Inflammatory macrophage treated with lipopolysaccharide for 4 hours (primary cell): ENCODE measurements at regions not wholly inside any gene's neighbourhood (a gene's known extent, or its start where the extent isn't known, plus 50 kb on each side); places are given as distances from the start of the nearest gene placed in this dataset.

Experiments
- DNase-seq: peaks from one replicate; pipeline ENCODE4 v3.0.0-alpha.2; 2020

GRCh38 chr17:14719942-14720341 lies 419.1 kb downstream of the HS3ST3B1 start:
- DNase-seq: no peak

DNA sequence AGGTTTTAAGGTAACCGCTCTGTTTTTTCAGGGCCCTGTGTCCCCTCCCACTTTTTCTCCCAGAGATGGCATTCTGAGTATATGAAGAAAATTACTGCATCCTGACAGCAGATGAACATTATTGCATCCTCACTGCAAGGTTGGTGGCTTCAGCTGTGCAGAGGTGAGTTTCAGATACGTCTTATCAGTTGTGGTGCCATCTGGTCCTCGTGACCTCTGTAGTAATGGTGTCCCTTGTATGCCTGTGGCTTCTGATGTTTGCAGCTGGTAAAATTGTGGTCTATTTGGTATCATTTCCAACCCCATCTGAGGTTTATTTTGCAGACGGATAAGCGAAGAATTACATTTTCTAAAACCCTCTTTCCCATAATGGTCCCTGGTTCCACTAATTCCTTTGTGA lies 417.0 kb downstream of the HS3ST3B1 start:
- no peak for DNase-seq

DNA sequence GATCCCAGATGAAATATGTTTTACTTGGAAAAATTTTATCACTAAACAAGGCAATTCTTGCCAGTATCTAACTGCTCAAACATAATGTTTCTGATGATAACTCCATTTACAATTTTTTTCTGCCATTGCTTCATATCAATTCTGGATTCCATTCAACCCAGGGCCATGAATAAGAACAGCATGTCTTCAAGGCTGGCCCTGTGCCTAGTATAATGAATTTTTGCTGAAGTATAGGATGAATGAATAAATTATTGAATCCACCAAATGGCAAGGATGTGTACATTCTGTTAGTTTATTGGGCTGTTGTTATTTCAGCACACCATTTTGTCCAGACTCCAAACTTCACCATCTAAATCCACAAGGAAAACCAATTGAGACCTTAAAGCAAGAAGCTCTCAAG lies 414.7 kb downstream of the HS3ST3B1 start:
- DNase-seq: no peak

DNA sequence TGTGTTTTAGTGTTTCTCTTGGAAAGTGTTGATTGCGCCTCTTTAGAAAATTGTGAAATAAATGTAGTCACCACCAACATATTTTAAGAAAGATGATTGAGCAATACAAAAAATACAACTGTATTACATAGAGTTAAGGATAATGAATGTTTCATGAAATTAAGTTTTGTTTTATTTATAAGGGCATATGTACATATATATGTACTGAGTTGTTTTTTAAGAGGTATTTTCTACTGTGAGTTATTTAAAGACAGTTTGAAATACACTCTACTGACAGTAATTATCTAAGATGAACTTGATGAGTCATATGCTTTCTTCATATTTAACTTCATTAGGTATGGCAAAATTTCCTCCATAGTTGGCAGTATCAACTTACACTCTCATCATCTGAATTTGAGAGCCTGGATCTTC lies 411.7 kb downstream of the HS3ST3B1 start:
- peak; percentile 73 for DNase-seq

- no peak for DNase-seq
These were observed 403.2 kb downstream of the HS3ST3B1 start for GRCh38 chr17:14704121-14704520.

- no peak for DNase-seq
These were observed 401.0 kb downstream of the HS3ST3B1 start for GRCh38 chr17:14701886-14702285.

DNA sequence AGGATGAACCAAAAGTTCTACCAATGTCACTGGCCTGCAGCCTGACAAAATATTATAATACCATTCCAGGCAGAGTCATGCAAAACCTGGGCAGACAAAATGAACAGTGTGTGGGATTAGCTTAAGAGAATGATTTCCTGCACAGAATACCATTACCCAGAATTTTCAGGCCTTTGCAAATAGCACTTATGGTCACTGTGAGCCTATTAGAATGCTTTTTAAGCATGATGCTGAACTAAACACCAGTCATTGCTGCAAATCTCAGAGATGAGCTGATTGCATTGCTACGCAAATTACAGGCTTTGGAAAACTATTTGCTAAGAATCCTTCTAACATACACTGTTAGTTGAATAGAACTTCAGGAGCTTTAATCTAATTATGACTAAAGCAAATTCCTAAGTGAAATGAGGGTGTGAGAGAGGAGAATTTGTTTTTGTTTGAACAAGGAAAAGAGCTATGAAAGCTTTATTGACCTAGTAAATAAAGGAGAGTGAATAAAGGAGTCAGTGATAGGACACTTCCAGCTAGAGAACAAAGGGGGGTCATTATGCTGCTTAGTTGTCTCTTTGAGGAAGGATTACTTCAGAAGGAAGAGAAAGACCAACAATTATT lies 398.8 kb downstream of the HS3ST3B1 start:
- no peak for DNase-seq

GRCh38 chr17:14693382-14693781 lies 392.5 kb downstream of the HS3ST3B1 start:
- peak; percentile 52 for DNase-seq

GRCh38 chr17:14690704-14691103 lies 389.8 kb downstream of the HS3ST3B1 start:
- no peak for DNase-seq

GRCh38 chr17:14688134-14688533 lies 387.3 kb downstream of the HS3ST3B1 start:
- DNase-seq: no peak

GRCh38 chr17:14672830-14673229 lies 371.9 kb downstream of the HS3ST3B1 start:
- DNase-seq: peak; percentile 65

DNA sequence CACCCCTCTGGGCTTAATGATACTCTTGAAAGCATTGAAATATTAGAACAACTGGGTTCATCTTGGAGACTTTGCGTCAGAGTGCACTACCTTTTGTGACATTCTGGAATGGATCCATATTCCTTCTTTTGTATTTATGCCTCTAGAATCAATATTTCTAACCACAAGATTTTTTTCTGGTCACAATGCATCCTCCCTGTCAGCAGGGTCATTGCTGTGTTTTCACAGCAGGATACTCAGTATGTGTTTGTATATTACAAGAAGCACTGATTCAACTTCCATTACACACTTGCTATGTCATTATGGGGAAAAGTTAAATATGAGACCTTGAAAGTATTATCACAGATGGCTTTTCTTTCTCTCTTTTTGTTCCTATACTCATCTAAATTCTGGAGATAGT lies 370.0 kb downstream of the HS3ST3B1 start:
- DNase-seq: no peak

DNA sequence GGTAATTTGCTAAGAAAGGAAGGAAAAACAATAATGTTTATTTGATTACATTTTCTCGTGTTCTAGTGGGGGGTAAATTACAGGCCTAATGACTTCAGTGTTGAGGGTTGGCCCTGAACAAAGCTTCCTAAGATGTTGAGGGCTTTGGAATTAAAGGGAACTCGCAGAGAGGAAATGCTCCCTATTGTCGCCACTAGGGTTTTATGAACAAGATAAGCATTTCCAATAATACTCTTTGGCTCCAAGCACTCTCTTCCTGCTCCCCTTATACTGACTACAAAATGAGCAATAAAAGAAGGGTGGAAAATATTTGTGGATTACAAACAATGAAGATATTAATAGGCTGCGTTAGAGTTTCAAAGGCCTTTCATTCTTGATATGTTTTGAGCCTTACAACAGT lies 363.6 kb downstream of the HS3ST3B1 start:
- no peak for DNase-seq

DNA sequence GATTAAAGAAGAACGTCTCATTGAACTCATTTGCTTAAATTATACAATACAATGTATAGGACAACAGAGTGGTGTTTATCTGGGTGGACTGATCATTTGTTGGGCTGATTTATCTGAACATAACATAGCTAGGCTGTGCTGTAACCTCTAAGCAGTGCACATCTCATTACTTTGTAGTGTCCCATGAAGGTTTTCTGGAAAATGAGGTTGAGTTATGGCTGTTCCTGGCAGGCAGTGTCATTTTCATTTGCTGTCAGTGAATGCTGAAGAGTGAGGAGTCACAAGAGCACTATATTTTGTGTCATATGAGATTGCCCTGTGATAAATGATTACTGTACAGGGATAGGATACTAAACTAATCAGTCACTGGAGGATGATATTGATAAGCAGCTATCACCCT lies 340.2 kb downstream of the HS3ST3B1 start:
- DNase-seq: no peak

DNA sequence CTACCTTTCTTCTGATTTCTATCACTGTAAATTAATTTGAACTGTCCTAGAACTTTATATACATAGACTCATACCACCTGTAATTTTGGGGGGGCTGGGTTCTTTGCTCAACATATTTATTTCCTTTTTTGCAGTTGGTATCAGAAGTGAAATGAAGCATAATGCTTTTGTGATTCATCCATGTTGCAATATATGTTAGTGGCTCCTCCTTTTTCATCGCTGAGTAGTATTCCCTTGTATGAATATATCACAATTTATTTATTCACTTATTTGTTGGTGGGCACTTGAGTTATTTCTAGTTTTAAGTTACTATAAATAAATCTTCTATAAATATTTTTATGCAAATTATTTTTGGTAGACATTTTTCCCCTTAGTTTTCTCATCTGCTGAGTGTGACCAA lies 336.4 kb downstream of the HS3ST3B1 start:
- DNase-seq: no peak

- DNase-seq: no peak
These were observed 329.7 kb downstream of the HS3ST3B1 start for GRCh38 chr17:14630621-14631020.

- DNase-seq: peak; percentile 5
These were observed 329.2 kb downstream of the HS3ST3B1 start for GRCh38 chr17:14630046-14630445.

DNA sequence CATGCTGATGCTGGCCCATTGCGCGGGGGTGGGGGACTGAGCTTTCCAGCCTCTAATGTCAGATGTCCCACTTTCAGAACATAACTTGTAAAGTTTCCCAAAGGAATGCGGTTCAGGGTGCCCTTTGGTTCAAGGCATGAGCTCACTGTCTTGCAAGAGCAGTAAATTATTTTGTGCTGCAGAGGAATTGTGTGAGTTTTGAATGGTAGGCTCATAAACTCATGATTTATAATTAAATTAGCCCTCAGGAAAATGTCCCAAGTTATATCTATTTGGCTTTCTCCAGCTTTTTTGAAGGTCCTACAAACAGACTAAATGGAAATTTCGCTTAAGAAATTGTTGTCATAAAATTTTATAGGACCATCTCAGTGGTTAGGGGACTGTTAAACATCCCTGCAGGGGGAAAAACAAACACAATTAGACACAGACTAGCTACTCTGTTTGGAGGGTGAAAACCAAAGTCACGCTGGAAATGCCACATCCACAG lies 321.8 kb downstream of the HS3ST3B1 start:
- DNase-seq: no peak

- DNase-seq: peak; percentile 4
These were observed 321.1 kb downstream of the HS3ST3B1 start for GRCh38 chr17:14621826-14622614.

DNA sequence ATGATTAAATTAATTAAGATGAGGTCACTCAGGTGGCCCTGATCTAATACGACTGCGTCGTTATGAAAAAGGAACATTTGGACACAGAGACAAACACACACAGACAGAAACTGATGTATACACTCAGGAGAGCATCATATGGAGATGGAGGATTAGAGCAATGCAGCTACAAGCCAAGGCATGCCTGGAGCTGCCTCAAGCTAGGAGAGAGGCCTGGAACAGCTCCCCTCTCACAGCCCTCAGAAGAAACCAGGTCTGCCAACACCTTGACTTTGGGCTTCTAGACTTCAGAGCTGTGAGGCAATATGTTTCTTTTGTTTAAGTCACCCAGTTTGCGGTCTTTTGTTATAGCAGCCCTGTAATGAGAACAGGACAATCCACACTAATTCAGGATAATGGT lies 318.9 kb downstream of the HS3ST3B1 start:
- DNase-seq: no peak

DNA sequence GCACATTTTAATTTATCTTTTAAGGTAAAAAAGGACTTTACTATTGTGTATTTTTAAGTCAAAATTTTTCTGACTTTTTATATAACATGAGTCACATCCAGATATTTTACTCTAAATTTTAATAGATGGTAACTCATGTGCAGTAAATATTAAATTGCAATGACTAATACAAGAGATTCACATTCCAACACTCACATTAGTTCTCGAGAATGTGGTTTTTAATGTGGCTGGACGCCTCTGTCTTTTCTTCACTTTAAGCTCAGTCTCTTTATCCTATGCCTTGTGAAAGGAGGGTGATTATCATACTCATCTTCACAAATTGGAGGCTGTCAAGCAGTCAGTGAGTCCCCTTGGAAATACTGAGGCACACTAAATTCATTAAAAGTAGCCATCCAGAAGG lies 315.6 kb downstream of the HS3ST3B1 start:
- no peak for DNase-seq

DNA sequence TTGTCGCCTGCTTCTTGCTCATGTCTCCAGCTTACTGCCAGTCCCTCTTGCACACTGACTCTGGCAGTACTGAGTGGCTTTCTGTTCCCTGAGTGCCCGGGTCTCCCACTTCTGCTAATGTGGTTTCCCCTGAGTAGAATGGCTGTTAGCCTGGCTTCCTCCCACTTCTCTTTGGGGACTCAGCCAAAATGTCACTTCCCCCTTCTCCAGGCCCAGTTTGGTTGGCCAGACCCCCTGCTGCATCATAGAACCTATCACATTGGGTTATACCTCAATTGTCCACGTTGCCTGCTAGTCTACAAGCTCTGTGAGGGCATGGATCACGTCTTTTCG lies 304.4 kb downstream of the HS3ST3B1 start:
- peak; percentile 92 for DNase-seq

- DNase-seq: peak; percentile 76
These were observed 303.8 kb downstream of the HS3ST3B1 start for GRCh38 chr17:14604591-14605266.

DNA sequence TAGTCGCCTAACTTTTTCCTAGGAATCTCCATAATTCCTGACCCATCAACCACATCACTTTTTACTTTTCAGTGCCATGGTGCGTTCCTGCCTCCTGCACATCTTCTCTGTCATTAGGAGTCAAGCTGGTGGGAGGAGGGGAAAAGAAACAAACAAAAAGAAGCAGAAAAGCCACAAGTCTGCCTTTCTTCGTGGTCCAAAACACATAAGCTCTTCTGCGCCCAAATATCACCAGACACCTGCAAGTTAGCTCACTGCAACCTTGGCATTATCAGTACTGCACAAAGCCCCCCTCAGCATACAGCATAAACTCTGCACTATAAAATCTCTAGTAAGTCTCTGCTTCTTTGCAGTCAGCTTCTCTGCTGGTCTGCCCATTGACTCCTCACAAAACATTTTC lies 295.3 kb downstream of the HS3ST3B1 start:
- no peak for DNase-seq
